Adrenal gland (tissue), 9 donors: ENCODE measurements at regions not wholly inside any gene's neighbourhood (a gene's known extent, or its start where the extent isn't known, plus 50 kb on each side); places are given as distances from the start of the nearest gene placed in this dataset.

Experiments used
- DNase-seq, 7 donors: peaks; one replicate each; pipeline ENCODE4 v3.0.0-alpha.2; 2019 to 2020
- H3K27ac ChIP-seq, 5 donors: fragments of 200-600 bp; sonication (generic) in 4 of 5; 1 replicate in 3 of 5; 2 replicates in 2 of 5; pipeline versions ENCODE4 v1.5.1 to v1.8.0; 2016 to 2020; ENCODE audit warnings: mild to moderate bottlenecking in 1 of 5
- H3K27me3 ChIP-seq: fragments of 200-600 bp; 2 replicates; pipeline ENCODE4 v1.8.0; 2021
- H3K36me3 ChIP-seq, 2 donors: fragments of 200-600 bp; replicated peaks in 1 of 2; 1 replicate in 1 of 2; 2 replicates in 1 of 2; pipeline versions ENCODE4 v1.5.1 to v1.8.0; 2018 to 2022
- H3K4me1 ChIP-seq, 2 donors: fragments of 200-600 bp; replicated peaks in 1 of 2; 1 replicate in 1 of 2; 2 replicates in 1 of 2; pipeline versions ENCODE4 v1.5.1 to v1.8.0; 2018 to 2021
- H3K4me3 ChIP-seq, 4 donors: fragments of 200-600 bp; sonication (generic) in 3 of 4; one replicate each; pipeline ENCODE4 v1.5.1; 2016 to 2018
- H3K9me3 ChIP-seq, 3 donors: fragments of 200-600 bp; sonication (generic) in 1 of 3; replicated peaks in 1 of 3; 1 replicate in 2 of 3; 2 replicates in 1 of 3; pipeline versions ENCODE4 v1.5.1 to v1.8.0; 2016 to 2021
- CTCF ChIP-seq, 6 experiments: fragments of 450-650 bp in 4 of 6; fragments of 200-600 bp in 2 of 6; sonication (generic) in 1 of 6; IDR thresholded peaks; 1 replicate in 5 of 6; 2 replicates in 1 of 6; pipeline versions ENCODE4 v1.5.1 to v1.8.0; 2016 to 2021; ENCODE audit warnings: antibody characterized with exemption in 6 of 6, mild to moderate bottlenecking in 2 of 6, moderate library complexity in 1 of 6
- POLR2A ChIP-seq, 2 donors: fragments of 450-650 bp; IDR thresholded peaks; one replicate each; pipeline ENCODE4 v1.6.1; 2017; ENCODE audit warnings: antibody characterized with exemption in 2 of 2, mild to moderate bottlenecking in 2 of 2, moderate library complexity in 1 of 2
- WGBS, 4 donors: extraction: QIAGEN DNeasy Blood & Tissue Kit in 2 of 4; methylation state at CpG; one replicate each; pipeline versions ENCODE4 v1.1.5 to v1.1.7; 2013 to 2017; 5-methylcytosine and 5-hydroxymethylcytosine counted together
- intact Hi-C, 2 donors: fragments of 100-400 bp; cut with DNase I; formaldehyde crosslinking; loops; one replicate each; pipeline versions ENCODE4 v1.14.1 to v1.15.0; 2022 to 2023
- donor health status: healthy with polysubstance abuse.
- donor health status: Bipolar disorder and iron deficiency.
- donor health status: DM: yes; HTN: yes; CAD: no.
- donor health status: DM: no; HTN: no; CAD: no.
- donor health status: DM: no; HTN: no; CAD: no.

- Histone ChIP-seq H3K36me3 (no peaks in the 10 kb centered on the region), H3K4me1 (no peaks in the 10 kb centered on the region), H3K27ac (no peak overlapping the region), H3K27me3 (no peaks in the 10 kb centered on the region), H3K4me3 (no peak overlapping the region), H3K9me3 (no peaks in the 10 kb centered on the region)
- no peak for TF ChIP-seq CTCF (IDR thresholded peaks at IDR 0.05)
- TF ChIP-seq POLR2A (IDR thresholded peaks at IDR 0.05) = no peak
- WGBS, 4 donors = 69 to 88% (median 81%) methylated on average over 1 to 2 of the region's 2 CpGs
- no peak for DNase-seq
- intact Hi-C loops = no loop called here
These were observed 113.7 kb upstream of the ACTRT1 start for GRCh38 chrX:128165884-128166408.

- intact Hi-C loops = no loop called here
These were observed 104.0 kb upstream of the ACTRT1 start for GRCh38 chrX:128156204-128156603.

GRCh38 chrX:128142745-128143144, 90.5 kb upstream of the ACTRT1 start:
- Histone ChIP-seq H3K36me3 (no peaks in the 10 kb centered on the region), H3K4me3 (no peak overlapping the region), H3K4me1 (no peaks in the 10 kb centered on the region), H3K27me3 (no peaks in the 10 kb centered on the region), H3K9me3 (no peaks in the 10 kb centered on the region), H3K27ac (no peak overlapping the region)
- no peak for DNase-seq
- WGBS, 4 donors = 78 to 91% (median 85%) methylated on average over 3 of the region's 3 CpGs
- TF ChIP-seq CTCF (IDR thresholded peaks at IDR 0.05) (no peak), POLR2A (IDR thresholded peaks at IDR 0.05) (no peak)
- intact Hi-C loops = no loop called here

More at GRCh38 chrX:128156204-128156603, 104.0 kb upstream of the ACTRT1 start:
- Histone ChIP-seq H3K4me3 (no peak overlapping the region), H3K27me3 (no peaks in the 10 kb centered on the region), H3K27ac (no peak overlapping the region), H3K36me3 (no peaks in the 10 kb centered on the region), H3K9me3 (no peaks in the 10 kb centered on the region), H3K4me1 (no peaks in the 10 kb centered on the region)
- TF ChIP-seq POLR2A (IDR thresholded peaks at IDR 0.05) = no peak
- no peak for TF ChIP-seq CTCF (IDR thresholded peaks at IDR 0.05)
- WGBS, 4 donors = 48 to 80% (median 71%) methylated on average over 2 to 4 of the region's 4 CpGs
- DNase-seq = no peak

GRCh38 chrX:128106630-128107029, 54.4 kb upstream of the ACTRT1 start:
- H3K27ac ChIP-seq = no peak overlapping the region
- no peak for DNase-seq
- H3K4me3 ChIP-seq = no peak overlapping the region
- TF ChIP-seq POLR2A (IDR thresholded peaks at IDR 0.05) = no peak
- peak in 1 of 6 experiments; percentile 8 for TF ChIP-seq CTCF (IDR thresholded peaks at IDR 0.05)
- no peaks in the 10 kb centered on the region for H3K9me3 ChIP-seq
- H3K27me3 ChIP-seq = no peaks in the 10 kb centered on the region
- no peaks in the 10 kb centered on the region for H3K36me3 ChIP-seq
- H3K4me1 ChIP-seq = no peaks in the 10 kb centered on the region
- 0 to 33% (median 21%) methylated on average over 1 of the region's 1 CpG for WGBS, 4 donors
- intact Hi-C loops = no loop called here
